ENCODE measurements at regions not wholly inside any gene's neighbourhood (a gene's known extent, or its start where the extent isn't known, plus 50 kb on each side); places are given as distances from the start of the nearest gene placed in this dataset.
"Not testable (repeated sequence)": the region's sequence is repeated elsewhere in the genome, so short reads cannot be mapped to it uniquely, and the experiment has no call there.

GRCh38 chr20:63134711-63135361, 81.1 kb downstream of the YTHDF1 start:
- not testable (repeated sequence) for TF ChIP-seq CTCF (IDR thresholded peaks at IDR 0.05); SP1 (CRISPR knock-in tag; conservative IDR thresholded peaks at IDR 0.05); AFF4 (CRISPR knock-in tag; IDR thresholded peaks at IDR 0.05; ENCODE audit: borderline replicate concordance); ESRRA (CRISPR knock-in tag; IDR thresholded peaks at IDR 0.05; ENCODE audit: borderline replicate concordance)

Data from WTC11 (cell line).